GM21576 (cell line): ENCODE measurements at regions not wholly inside any gene's neighbourhood (a gene's known extent, or its start where the extent isn't known, plus 50 kb on each side); places are given as distances from the start of the nearest gene placed in this dataset.
"Not testable (repeated sequence)": the region's sequence is repeated elsewhere in the genome, so short reads cannot be mapped to it uniquely, and the experiment has no call there.

ENCODE experiments used
- ATAC-seq: cut with Tn5 transposase; IDR thresholded peaks from one replicate; pipeline ENCODE4 v1.9.1; 2021; ENCODE audit warnings: mild to moderate bottlenecking, moderate library complexity; ENCODE audit not compliant: unreplicated experiment

- ATAC-seq = peak; percentile 91
Observed at GRCh38 chr11:22920939-22921565, 60.8 kb upstream of the CCDC179 start.

DNA sequence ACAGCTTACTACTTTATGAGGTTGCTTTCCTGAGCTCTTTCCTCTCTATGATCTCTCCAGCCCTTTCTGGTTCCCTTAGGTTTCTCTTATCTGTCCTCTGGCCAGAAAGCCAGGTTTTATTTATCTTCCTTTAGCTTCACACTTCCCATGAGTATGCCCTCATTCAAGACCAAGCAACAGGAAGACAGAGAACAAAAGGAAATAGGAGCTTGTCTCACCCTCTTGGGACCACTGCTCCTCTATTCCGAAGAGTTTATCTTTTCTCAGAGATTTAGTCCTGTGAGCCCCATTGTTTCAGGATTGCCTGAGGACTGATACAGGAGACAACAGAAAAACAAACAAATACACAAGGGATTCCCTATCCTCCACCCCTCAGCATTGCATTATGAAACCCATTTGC is 62.4 kb upstream of the CCDC179 start:
- no peak for ATAC-seq

DNA sequence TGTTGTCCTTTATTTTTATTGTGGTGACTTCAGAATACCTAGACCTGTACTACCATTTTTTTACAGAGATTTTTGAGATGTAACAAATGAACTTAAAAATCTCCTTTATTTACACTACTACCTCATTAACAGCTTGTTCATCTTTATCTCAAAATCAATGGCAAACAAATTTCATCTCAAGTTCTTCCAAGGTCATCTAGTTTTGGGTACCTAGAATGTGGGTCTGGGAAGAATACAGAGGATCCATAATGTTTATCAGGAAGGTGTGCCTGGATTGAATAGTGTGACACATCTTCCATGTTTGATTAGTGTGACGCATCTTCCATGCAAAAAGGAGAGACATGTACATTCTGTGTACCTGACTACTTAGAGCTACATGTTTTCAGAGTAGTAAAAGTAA is 63.3 kb upstream of the CCDC179 start:
- ATAC-seq = no peak

DNA sequence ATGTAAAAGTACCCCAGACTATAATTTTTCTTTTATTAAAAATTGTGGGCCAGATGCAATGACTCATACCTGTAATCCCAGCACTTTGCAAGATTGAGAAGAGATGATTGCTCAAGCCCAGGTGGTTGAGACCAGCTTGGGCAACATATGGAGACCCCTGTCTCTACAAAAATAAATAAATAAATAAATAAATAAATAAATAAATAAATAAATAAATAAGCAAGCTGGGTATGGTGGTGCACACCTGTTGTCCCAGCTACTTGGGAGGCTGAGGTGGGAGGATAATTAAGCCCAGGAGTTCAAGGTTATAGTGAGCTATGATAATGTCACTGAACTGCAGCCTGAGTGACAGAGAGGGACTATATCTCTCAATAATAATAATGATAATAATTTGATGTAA is 66.1 kb upstream of the CCDC179 start:
- no peak for ATAC-seq

DNA sequence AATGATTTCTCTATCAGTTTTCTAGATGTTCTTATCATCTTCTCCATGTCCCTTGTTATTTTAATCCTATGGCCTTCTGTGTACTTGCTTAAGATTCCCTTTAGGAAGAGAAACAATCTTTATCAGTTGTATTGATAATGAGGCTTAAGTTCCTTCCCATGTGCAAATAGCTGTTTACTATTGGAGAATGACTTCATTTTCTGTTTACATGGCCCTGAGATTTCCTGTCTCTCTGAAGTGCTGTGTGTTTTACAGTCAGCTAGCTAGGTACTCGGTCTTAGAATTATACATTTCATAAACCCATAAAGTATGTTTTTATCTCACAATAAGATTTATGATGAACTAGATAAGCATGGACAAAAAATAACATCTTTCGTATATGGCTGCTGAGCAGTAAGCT is 67.5 kb upstream of the CCDC179 start:
- no peak for ATAC-seq

- no peak for ATAC-seq
Observed at GRCh38 chr11:22928207-22928917, 68.1 kb upstream of the CCDC179 start.

- peak; percentile 96 for ATAC-seq
Observed at GRCh38 chr11:22930816-22931594, 70.7 kb upstream of the CCDC179 start.

DNA sequence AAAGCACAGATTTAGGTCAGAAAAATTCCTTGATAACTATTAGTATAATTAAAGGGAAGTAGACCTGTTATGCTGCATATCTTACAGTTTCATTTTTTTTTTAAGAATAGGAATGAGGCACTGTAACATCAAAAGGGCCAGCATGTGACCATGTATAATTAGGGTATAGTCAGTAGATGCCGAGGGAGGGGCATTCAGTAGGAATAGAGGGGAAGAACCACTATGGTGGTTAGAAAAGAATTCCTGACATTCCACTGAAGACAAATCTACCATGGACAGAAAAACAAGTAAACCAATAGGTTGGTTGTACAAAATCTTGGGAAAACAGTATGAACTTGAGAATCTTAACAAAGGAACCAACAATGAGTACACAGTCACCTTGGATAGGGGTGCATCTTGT is 78.4 kb upstream of the CCDC179 start:
- no peak for ATAC-seq

GRCh38 chr11:22941544-22941943 is 81.3 kb upstream of the CCDC179 start:
- ATAC-seq = not testable (repeated sequence)

DNA sequence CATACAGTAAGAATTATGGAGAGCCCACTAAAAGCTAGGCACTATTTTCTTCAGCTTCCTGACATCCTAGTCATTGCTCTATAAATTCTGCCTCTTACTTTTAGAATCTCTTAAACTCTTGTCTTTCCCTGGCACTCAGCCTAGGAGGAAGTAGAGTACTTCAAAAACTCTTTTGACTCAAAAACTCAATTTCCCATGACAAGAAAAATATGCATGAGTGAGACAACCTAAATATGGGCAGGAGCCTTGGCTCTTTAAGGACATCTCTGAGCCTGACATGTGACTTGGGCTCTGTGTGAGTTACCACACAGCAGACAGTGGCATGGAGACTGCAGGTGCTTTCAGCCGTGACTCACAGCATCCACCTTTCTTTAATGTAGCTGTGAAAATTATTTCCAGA is 97.5 kb upstream of the CCDC179 start:
- no peak for ATAC-seq

DNA sequence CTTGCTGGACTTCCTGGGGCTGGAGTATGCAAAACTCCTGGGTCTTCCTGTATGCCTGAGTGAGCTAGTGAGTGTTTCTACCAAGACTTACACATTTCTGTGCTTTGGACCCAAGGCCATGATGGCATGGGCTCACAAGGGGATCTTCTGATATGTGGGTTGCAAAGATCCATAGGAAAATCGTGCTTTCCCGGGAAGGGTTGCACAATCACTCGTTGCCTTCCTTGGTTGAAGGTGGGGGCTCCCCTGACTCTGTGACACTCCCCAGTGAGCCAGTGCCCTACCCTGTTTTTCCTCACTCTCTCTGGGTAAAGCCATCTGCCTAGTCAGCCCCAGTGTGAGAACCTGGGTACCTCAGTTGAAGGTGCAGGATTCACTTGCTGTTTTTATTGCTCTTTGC is 114.0 kb upstream of the CCDC179 start:
- ATAC-seq = no peak

DNA sequence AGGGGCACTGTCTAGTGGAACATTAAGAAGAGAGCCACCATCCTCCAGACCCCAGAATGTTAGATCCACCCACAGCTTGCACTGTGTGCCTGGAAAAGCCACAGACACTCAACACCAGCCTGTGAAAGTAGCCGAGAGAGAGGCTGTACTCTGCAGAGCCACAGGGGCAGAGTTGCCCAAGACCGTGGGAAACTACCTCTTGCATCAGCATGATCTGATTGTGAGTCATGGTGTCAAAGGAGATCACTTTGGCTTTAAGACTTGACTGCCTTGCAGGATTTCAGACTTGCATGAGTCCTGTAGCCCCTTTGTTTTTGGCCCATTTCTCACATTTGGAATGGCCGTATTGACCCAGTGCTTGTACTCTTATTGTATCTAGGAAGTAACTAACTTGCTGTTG is 115.9 kb upstream of the CCDC179 start:
- ATAC-seq = no peak

GRCh38 chr11:22982903-22983302 is 122.6 kb upstream of the CCDC179 start:
- ATAC-seq = no peak

GRCh38 chr11:22984045-22984444 is 123.8 kb upstream of the CCDC179 start:
- no peak for ATAC-seq

DNA sequence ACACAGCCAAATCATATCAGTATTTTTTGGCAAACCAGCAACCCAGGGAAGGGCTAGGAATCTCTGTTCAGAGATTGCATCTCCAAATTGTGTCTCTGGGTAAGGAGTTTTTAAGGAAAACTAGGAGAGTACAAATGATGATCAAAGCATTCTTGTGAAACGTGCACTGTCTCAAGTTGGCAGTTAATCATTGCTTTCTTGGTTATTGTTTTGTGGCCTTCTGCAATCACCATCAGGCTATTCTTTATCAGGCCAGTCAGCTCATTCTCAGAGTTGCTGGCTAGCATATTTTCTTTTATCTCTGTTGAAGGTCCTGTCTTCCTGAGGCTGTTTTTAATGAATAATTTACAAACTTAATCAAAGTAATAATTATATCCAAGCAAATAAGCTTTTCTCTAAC is 129.1 kb upstream of the CCDC179 start:
- ATAC-seq = no peak

GRCh38 chr11:22991196-22991595 is 130.9 kb upstream of the CCDC179 start:
- no peak for ATAC-seq

- no peak for ATAC-seq
Observed at GRCh38 chr11:23006730-23007129, 146.5 kb upstream of the CCDC179 start.

- ATAC-seq = no peak
Observed at GRCh38 chr11:23010790-23011335, 150.6 kb upstream of the CCDC179 start.

DNA sequence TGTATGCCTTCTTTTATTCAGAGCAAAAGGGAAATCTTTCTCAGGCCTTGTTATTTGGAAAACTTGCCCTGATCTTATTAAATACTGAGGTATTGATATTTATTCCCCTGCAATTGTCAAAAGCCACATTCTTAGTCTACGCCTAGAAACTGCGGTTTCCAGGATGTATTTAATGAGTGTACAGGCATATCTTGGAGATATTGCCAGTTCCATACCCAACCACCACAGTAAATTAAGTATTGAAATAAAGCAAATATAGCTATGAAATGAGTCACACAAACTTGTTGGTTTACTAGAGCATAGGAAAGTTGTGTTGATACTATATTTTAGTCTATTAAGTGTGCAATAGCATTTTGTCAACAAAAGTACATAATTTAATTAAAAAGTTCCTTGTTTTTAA is 152.7 kb upstream of the CCDC179 start:
- no peak for ATAC-seq

DNA sequence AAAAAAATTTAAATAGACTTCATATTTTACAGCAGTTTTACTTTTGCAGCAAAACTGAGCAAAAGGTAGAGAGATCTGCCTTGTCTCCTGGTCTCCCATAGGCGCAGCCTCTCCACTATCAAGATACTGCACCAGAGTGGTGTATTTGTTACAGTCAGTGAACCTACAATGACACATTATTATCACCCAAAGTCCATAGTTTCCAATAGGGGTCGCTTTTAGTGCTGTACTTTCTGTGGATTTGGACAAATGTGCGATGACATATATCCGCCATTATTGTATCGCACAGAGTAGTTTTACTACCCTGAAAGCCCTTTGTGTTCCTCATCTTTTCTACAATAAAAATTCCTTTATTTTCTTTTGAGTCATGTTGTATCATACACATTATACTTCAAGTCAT is 153.2 kb upstream of the CCDC179 start:
- no peak for ATAC-seq

DNA sequence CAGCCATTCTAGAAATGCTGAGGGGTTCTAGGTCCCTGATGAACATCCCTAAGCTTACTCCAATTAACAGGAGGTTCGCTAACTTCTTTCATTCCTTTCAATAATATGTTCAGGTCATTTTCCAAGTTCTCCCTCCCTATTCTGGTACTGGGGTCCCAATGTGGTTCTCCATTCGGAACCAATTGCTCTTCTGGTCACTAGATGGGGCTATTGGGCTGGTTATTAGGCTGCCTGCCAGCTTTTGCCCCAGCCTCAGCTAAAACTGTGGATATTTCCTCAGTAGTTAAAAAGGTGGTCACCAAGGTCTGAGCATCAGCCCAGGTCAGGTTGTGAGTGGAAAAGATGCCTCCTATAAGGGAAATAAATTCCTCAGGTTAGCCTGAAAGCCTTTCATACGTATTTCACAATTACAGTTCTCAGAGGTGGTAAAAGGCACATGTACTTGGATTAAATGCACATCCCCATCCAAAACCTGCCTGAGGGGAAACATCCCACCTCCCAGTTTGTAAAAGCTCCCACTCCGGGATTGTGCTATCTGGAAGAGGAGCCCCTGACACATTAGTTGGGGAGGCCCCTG is 161.1 kb upstream of the CCDC179 start:
- peak; percentile 58 for ATAC-seq
